ENCODE measurements at regions not wholly inside any gene's neighbourhood (a gene's known extent, or its start where the extent isn't known, plus 50 kb on each side); places are given as distances from the start of the nearest gene placed in this dataset.

DNA sequence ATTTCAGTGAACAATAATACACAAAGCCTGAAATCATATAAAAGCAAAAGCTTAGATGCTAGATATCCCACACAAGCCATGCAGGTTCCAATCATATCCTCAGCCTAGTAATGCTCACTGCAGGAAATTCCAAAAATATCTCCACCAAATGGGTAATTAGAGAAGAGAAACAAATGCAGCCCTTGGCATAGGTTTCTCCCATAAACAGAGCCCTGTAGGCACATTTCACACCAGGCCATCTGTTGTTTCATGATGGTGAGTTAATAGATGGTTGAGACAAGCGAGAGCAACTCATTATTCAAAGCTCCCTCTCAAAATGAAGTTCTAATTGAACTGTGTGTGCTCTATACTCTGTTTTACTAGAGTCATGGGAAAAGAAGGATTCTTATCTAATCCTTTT lies 154.6 kb upstream of the TRPC6 start:
- Histone ChIP-seq H3K9me3 (ENCODE audit: severe bottlenecking) (no peaks in the 10 kb centered on the region), H3K27ac (ENCODE audit: poor library complexity, severe bottlenecking) (no peak overlapping the region), H3K36me3 (ENCODE audit: low read depth) (no peaks in the 10 kb centered on the region), H3K27me3 (ENCODE audit: insufficient read depth, poor library complexity, severe bottlenecking) (no peaks in the 10 kb centered on the region), H3K4me3 (ENCODE audit: severe bottlenecking) (no peak overlapping the region), H3K4me1 (ENCODE audit: insufficient read depth, poor library complexity, severe bottlenecking) (peaks cover 4% of the 10 kb centered on the region)
- TF ChIP-seq CTCF (IDR thresholded peaks at IDR 0.05; ENCODE audit: poor library complexity, severe bottlenecking), result no peak
- DNase-seq (ENCODE audit: low spot score) (no peak), ATAC-seq (ENCODE audit: low read depth) (no peak)

DNA sequence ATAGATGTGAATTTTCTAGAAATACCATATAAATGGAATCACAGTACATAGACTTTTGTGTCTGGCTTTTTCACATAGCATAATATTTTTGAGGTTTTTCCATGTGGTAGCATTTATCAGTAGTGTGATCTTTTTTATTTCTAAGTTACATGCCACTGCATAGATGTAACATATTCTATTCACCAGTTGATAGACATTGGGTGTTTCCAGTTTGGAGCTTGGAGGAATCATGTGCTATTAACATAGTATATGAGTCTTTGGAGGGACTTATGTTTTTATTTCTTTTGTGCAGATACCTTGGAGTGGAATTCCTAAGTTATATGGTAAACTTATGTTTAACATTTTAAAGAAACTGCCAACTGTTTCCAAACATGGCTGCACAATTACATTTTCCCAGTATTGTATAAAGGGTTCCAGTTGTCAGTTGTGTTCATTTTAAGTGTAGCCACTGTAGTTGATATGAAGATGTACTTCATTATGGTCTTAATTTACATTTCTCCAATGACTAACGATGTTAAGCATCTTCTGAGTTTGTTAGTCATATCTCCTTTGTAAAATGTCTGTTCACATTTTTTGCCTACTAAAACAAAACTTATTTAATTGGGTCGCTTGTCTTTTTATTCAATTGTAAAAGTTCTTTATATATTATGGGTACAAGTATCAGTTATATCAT lies 145.7 kb upstream of the TRPC6 start:
- Histone ChIP-seq H3K27ac (ENCODE audit: poor library complexity, severe bottlenecking) (no peak overlapping the region), H3K4me3 (ENCODE audit: severe bottlenecking) (no peak overlapping the region), H3K9me3 (ENCODE audit: severe bottlenecking) (no peaks in the 10 kb centered on the region), H3K36me3 (ENCODE audit: low read depth) (no peaks in the 10 kb centered on the region), H3K27me3 (ENCODE audit: insufficient read depth, poor library complexity, severe bottlenecking) (no peaks in the 10 kb centered on the region), H3K4me1 (ENCODE audit: insufficient read depth, poor library complexity, severe bottlenecking) (no peaks in the 10 kb centered on the region)
- DNase-seq (ENCODE audit: low spot score) (no peak), ATAC-seq (ENCODE audit: low read depth) (no peak)
- no peak for TF ChIP-seq CTCF (IDR thresholded peaks at IDR 0.05; ENCODE audit: poor library complexity, severe bottlenecking)

DNA sequence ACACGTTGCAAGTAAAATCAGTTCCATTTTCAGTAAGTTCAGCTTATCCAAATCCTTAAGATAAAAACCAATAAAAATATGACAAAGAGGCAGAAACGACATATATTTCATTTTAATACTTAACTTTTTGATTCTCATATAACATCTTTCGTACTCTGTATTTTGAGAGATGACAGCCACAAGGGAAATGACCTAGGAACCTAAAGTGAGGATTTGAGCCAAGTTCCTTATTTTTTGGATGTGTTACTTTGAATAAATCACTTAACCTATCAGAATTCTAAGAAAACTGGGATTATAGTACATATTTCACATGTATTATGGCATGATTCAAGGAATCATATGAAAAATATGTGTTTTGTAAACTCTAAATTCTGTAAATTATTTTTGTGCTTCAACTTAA lies 143.6 kb upstream of the TRPC6 start:
- Histone ChIP-seq H3K4me3 (ENCODE audit: severe bottlenecking) (no peak overlapping the region), H3K36me3 (ENCODE audit: low read depth) (no peaks in the 10 kb centered on the region), H3K27me3 (ENCODE audit: insufficient read depth, poor library complexity, severe bottlenecking) (no peaks in the 10 kb centered on the region), H3K27ac (ENCODE audit: poor library complexity, severe bottlenecking) (no peak overlapping the region), H3K9me3 (ENCODE audit: severe bottlenecking) (no peaks in the 10 kb centered on the region), H3K4me1 (ENCODE audit: insufficient read depth, poor library complexity, severe bottlenecking) (peaks cover 5% of the 10 kb centered on the region)
- TF ChIP-seq CTCF (IDR thresholded peaks at IDR 0.05; ENCODE audit: poor library complexity, severe bottlenecking), result no peak
- DNase-seq (ENCODE audit: low spot score), result no peak
- ATAC-seq (ENCODE audit: low read depth), result no peak

GRCh38 chr11:101726988-101727387 lies 143.2 kb upstream of the TRPC6 start:
- Histone ChIP-seq H3K4me3 (ENCODE audit: severe bottlenecking) (no peak overlapping the region), H3K27me3 (ENCODE audit: insufficient read depth, poor library complexity, severe bottlenecking) (no peaks in the 10 kb centered on the region), H3K9me3 (ENCODE audit: severe bottlenecking) (no peaks in the 10 kb centered on the region), H3K36me3 (ENCODE audit: low read depth) (no peaks in the 10 kb centered on the region), H3K4me1 (ENCODE audit: insufficient read depth, poor library complexity, severe bottlenecking) (peaks cover 10% of the 10 kb centered on the region), H3K27ac (ENCODE audit: poor library complexity, severe bottlenecking) (no peak overlapping the region)
- DNase-seq (ENCODE audit: low spot score) (no peak), ATAC-seq (ENCODE audit: low read depth) (no peak)
- TF ChIP-seq CTCF (IDR thresholded peaks at IDR 0.05; ENCODE audit: poor library complexity, severe bottlenecking), result no peak

DNA sequence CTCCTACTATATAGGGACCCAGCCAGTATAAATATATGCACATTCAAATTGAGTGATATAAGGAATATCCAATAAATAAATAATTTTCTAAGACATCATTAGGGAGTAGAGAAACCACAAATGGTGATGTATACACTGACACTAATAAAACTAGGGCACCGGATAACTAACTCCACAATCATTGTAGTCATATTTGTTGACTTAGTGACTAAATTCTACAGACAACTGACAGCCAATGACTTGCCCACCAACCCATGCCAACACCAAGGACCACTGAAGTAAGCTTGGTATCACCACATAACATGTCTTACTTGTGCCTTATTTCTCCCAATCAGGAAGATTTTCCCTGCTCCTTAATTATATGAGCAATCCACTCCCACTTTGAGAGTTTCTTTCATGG lies 139.6 kb upstream of the TRPC6 start:
- H3K27me3 ChIP-seq (ENCODE audit: insufficient read depth, poor library complexity, severe bottlenecking), result no peaks in the 10 kb centered on the region
- H3K4me1 ChIP-seq (ENCODE audit: insufficient read depth, poor library complexity, severe bottlenecking), result peaks cover 30% of the 10 kb centered on the region
- H3K27ac ChIP-seq (ENCODE audit: poor library complexity, severe bottlenecking), result no peak overlapping the region
- no peaks in the 10 kb centered on the region for H3K9me3 ChIP-seq (ENCODE audit: severe bottlenecking)
- DNase-seq (ENCODE audit: low spot score), result no peak
- H3K36me3 ChIP-seq (ENCODE audit: low read depth), result no peaks in the 10 kb centered on the region
- no peak for TF ChIP-seq CTCF (IDR thresholded peaks at IDR 0.05; ENCODE audit: poor library complexity, severe bottlenecking)
- no peak for ATAC-seq (ENCODE audit: low read depth)
- H3K4me3 ChIP-seq (ENCODE audit: severe bottlenecking), result no peak overlapping the region
